CD4-positive, alpha-beta T cell treated with Interferon alpha-2 for 1 hour (primary cell): ENCODE measurements at regions not wholly inside any gene's neighbourhood (a gene's known extent, or its start where the extent isn't known, plus 50 kb on each side); places are given as distances from the start of the nearest gene placed in this dataset.

Experiments
- DNase-seq, 2 donors: peaks; one replicate each; pipeline ENCODE4 v3.0.0-alpha.2; 2020 to 2022

GRCh38 chrX:42094218-42094617, 170.9 kb upstream of the CASK start:
- no peak for DNase-seq

GRCh38 chrX:42093756-42094155, 170.4 kb upstream of the CASK start:
- peak in 1 of 2 donors; percentile 33 for DNase-seq

DNA sequence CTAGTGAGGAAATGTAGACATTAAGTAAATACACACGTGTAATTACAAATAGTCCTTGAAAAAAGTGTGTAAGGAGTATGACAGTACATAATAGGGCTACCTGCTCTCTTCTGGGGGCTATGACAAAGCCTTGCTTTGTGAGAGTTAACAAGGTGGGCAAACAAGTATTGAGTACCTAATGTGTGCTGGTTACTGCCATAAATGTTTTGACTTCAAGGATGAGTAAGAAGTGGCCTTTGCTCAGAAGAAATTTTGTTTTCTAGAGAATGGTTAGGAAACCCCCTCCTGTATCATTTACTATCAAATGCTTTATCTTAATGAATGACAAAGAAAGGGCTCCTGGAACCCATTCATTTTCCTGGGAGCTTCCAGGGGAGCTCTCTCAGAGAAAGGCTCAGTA, 167.0 kb upstream of the CASK start:
- DNase-seq: no peak

DNA sequence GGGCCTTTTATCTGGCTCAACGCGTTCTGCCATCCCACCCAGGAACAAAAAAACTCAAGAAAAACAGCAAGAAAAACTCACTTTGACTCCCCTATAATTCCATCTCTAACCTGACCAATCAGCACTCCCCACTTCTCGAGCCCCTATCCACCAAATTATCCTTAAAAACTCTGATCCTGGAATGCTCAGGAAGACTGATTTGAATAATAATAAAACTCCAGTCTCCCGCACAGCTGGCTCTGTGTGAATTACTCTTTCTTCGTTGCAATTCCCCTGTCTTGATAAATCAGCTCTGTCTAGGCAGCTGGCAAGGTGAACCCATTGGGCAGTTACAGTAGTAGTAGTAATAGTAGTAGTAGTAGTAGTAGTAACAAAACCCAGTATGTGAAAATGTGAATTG, 165.7 kb upstream of the CASK start:
- DNase-seq: no peak

DNA sequence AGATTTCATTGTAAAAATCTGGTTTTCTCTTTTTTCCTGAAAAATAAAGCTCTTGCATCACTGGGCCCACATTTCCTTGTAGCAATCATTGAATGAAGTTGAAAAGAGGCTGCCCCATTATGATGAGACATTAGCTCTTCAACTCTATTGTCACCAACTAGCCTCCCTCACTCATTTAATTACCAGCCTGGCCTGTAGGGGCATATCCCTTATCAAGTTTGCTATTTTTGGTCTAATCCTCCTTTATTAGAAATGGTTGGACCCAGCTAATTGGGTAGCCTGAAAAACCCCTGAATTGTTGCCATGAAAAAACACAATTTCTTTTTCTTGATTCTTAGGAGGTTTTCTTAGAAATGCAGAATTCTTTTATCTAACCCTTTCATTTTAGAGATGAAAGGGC, 164.6 kb upstream of the CASK start:
- DNase-seq: no peak

DNA sequence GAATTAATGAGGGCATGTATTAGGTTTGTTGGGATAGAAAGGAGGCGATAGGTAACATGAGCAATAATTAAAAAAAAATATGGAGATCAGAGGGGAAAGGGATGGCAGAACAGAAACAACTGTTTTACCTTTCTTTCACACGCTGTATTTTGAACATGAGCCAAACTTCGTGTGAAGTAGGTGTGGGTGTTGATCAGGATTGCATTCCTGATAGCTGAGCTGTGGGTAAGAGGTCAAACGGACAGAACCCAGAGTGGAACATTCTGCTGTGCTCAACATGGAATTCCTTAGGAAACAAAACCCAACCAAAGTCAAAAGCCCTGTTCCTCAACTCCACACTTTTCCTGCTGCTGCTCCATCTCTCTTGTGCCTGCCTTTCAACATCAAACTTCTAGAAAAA, 162.5 kb upstream of the CASK start:
- DNase-seq: no peak

DNA sequence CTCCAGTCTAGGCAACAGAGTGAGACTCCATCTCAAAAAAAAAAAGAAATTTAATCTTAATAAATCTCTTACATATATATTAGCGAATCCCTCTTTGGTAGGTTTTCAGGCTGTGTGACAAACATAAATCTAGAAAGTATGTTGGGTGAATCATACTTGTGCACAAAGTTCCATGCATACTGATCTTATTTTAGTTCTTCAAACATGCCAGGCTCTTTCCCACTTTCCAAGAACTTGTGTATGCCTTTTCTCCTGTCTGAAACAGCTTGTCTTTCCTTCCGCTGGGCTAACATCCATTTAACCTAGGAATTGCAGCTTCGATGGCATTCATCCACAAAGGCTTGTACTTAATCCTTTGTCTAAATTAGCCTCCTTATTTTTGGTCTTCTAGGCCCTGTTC, 156.6 kb upstream of the CASK start:
- no peak for DNase-seq

DNA sequence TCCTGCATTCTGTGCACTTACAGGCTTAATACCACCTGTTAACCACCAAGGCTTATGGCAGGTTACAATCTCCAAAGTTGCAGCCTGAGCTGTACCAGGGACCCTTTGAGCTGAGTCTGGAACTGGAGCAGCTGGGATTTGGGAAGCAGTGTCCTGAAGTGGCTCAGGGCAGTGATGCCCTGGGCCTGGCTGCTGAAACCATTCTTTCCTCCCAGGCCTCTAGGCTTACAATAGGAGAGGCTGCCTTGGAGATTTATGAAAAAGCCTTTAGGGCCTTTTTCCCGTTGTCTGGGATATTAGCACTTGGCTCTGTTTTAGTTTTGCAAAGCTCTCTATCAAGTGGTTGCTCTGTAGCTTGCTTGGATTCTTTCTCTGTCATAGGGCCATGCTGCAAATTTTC, 154.3 kb upstream of the CASK start:
- DNase-seq: no peak

DNA sequence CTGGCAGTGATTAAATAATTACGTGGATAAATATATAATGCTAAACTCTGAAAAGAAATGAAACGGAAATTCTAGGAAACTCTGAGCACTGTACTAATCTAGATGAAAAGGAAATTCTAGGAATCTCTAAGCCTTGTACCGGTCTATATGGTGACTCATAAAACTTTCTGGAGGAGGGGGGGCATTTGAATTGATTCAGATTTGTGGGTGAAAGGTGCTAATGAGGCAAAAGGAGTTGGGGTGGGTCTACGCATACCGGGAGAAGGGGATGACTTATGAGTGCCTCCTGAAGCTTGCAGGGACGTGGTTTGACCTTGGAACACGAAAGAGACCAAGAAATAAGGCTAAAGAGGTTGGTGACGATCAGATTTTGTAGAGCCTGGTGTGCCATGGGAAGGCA, 151.7 kb upstream of the CASK start:
- no peak for DNase-seq

DNA sequence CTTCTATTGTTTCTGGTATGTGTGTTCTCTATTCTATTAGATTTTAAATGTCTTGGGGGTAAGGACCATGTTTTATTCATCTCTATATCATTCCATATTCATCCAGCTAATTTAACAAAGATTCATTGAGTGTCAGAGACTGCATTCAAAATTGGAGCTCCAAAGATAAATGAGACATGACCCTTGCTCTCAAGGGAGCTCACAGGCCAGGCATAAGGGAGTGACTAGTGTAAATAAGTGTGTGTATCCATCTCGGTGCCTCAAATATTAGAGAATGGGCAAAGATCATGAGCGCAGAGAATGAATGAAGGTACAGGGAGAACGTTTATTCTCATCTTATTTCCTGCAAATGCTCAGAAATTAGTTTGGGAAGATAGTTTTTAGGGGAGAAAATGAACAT, 150.1 kb upstream of the CASK start:
- no peak for DNase-seq

DNA sequence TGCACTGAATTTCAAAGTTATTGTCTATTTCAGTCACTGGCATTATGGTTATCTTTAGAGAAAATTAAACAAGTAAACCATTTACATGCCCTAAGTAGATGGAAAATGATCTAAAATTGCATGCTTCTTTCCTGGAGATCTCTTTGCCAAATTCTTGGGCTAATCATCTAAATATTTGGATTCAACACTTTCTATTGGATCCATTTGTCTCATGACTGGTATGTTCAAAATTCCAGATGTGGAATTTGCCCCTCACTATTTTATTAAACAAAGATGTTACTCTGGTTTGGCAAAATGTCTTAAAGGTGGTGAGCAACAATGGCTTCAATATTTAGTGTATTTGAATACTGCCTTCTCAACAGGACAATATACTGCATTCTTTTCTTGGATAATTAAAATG, 147.5 kb upstream of the CASK start:
- no peak for DNase-seq

DNA sequence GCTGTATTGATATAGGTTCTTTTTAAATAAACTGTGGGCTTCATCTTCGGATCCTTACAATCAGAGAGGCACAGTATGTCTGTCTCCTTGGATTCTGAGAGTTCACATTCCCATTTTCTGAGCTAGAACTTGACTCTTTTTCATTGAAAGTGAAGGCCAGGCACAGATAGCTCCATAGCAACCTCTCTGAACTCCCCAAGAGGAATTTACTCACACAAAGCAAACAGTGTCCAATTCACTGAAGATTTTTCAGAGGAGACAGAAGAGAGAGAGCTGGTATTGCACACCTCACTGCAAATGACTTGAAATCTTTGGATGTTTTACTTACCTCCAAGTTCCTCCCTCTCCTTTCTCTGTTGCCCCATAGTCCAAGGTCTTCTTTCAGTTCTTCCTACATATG, 130.9 kb upstream of the CASK start:
- DNase-seq: no peak

DNA sequence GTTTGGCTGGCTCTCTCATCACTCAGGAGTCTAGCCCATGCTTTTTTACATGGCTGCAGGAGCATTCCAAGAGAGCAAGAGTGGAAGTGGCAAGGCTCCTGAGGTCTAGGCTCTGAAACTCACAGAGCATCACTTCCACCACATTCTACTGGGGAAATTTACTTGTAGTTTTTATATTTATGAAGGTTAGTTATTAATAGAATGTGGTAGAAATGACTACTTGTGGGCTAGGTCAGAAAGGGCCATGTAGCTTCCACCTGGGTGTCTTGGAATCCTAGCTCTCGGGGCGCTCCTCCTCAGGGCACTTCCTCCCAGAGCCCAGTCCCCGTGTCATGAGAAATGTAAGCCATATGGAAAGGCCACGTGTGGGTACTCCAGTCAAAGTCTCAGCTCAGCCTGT, 127.0 kb upstream of the CASK start:
- no peak for DNase-seq

DNA sequence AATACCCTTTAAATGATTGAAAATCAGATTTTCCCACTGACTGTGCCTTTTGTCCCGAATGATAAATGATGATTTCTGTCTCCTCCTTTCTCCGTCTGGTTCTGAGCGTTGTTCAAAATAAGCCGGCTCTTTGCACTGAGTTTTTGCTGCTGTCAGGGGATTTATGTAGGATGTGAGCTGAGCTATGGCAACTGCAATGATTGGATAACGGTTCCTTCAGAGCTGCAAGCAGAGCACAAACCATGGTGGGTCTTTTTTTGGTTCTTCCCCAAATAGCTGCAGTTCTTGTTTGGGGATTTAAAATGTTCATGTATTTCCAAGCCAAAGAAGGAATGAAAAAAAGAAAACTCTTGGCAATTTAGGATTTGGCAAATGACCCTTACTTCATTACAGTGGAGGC, 124.5 kb upstream of the CASK start:
- no peak for DNase-seq

GRCh38 chrX:42028109-42028508, 104.8 kb upstream of the CASK start:
- no peak for DNase-seq

- no peak for DNase-seq
These were observed 104.1 kb upstream of the CASK start for GRCh38 chrX:42027367-42028000.

DNA sequence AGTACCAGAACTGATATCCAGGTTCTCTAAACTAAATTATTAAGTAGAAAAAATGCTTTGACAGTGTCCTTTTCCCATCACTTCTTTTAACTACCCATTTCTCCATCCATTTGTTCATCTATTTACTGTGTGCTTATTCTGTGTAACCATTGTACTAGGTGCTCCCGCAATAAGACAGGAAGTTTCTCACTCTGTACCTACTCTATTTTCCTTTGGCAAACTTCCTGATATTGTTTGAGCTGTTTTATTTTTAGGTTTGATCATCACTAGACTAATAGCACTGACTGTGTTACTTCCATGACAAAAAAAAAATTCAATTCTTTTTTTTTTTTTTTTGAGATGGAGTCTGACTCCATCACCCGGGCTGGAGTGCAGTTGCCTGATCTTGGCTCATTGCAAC, 102.5 kb upstream of the CASK start:
- DNase-seq: no peak

- no peak for DNase-seq
These were observed 99.8 kb upstream of the CASK start for GRCh38 chrX:42023122-42023521.

- no peak for DNase-seq
These were observed 98.8 kb upstream of the CASK start for GRCh38 chrX:42022158-42022557.

DNA sequence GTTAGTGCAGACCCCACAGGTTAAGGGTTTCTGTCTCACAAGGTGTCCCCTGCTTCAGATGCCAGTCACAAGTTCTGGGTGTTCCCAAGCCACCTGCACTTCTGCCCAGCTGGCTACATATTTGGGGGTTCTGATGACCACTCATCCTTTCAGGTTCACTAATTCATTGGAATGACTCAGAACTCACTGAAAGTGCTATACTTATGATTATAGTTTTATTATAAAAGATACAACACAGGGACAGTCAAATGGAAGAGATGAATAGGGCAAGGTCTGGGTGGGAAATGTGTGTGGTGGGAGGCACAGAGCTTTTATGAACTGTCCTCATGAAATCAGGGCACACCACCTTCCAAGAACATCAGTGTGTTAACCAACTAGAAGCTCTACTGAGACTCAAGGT, 97.7 kb upstream of the CASK start:
- DNase-seq: no peak

DNA sequence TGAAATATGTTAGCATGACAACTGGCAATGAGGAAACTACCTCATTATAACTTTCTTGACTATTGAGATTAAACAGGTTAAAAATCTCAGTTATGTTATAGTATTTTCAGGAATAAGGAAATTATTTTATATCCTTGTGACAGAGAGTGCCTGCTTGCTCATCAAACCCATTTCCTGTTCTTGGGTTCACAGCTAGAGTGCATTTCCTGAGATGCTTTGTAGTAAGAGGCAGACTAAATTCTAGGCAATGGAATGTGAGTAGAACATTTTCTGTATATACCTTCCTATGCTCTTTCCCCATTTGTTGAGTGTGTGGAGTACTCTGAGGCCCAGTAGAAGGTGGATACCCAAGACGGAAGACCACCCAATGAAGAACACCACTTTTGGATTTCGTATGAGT, 96.9 kb upstream of the CASK start:
- DNase-seq: peak in 1 of 2 donors; percentile 16

- no peak for DNase-seq
These were observed 94.6 kb upstream of the CASK start for GRCh38 chrX:42017971-42018370.

DNA sequence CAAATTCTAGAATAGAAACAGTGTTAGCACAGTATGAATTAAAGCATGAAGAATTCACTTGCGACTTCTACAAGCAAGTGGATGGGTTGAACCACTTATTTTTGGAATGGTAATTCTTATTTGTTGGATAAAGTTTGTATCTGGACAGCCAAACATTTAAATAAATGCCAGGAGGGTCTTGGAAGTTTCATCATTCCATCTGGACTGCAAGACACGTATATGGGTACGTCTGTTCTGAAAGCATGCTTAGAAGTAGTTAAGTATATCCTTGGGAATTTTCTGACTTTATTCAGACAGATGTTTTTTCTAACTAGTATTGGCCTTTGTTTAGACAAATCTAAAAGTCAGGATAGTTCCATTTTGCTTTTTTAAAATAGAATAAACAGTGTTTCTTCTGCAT, 77.5 kb upstream of the CASK start:
- DNase-seq: no peak

GRCh38 chrX:41984628-41985027, 61.3 kb upstream of the CASK start:
- DNase-seq: no peak

GRCh38 chrX:41982953-41983352, 59.6 kb upstream of the CASK start:
- DNase-seq: no peak

- DNase-seq: no peak
These were observed 58.2 kb upstream of the CASK start for GRCh38 chrX:41981481-41982013.
